SHP77 (cell line): ENCODE measurements at regions not wholly inside any gene's neighbourhood (a gene's known extent, or its start where the extent isn't known, plus 50 kb on each side); places are given as distances from the start of the nearest gene placed in this dataset.

Experiments
- DNase-seq, 2 experiments: peaks; one replicate each; lab custom pipeline; 2025; lab: John Stamatoyannopoulos, UW

DNA sequence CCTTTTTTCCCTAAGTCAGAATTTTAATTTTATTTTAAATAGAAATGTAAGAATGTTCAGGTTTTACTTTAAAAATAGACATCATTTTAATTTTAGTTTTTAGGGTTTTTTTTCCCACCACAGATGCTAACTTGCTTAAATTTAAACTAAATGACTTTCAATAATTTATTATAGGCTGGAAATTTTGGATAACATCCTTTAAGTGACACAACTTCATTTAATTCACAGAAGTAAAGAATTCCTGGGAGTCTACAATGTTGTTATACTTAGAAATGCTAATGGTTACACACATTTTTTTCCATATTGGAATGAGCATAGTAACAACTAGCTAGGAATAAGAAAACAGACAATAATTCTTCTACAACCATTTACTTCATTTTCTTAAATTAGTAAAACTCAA lies 90.5 kb upstream of the PDE10A start:
- no peak for DNase-seq

DNA sequence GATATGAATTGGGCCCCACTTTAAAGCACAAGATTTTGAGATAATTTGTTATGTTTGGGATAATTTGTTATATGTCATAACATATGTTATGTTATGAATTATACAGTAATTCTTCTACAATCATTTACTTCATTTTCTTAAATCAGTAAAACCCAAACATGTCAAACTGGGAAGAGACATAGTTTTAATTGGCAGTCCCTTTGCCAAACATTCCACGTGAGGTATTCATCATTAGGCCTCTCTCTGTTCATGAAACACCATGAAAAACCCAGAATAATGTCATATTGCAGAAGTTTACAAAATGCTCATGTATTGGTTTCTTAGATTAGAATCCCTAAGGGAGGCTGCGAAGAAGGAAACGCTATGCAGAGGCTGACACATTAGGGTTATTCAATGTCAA lies 89.4 kb upstream of the PDE10A start:
- DNase-seq: no peak

DNA sequence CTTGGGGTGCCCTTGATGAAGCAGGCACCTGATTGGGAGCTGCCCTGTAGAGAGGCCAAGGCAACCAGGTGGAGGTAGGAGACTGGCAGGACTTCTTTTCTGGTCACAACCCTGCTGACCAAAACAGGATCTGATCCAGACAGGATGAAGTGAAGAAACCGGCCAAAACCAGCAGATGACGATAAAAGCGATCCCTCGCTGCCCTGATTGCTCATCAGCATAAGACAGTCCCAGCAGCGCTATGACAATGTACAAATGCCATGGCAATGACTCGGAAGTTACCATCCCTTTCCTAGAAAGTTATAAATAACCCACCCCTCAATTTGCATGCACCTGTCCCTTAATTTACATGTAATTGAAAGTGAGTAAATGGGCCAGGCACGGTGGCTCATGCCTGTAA lies 88.4 kb upstream of the PDE10A start:
- DNase-seq: no peak

DNA sequence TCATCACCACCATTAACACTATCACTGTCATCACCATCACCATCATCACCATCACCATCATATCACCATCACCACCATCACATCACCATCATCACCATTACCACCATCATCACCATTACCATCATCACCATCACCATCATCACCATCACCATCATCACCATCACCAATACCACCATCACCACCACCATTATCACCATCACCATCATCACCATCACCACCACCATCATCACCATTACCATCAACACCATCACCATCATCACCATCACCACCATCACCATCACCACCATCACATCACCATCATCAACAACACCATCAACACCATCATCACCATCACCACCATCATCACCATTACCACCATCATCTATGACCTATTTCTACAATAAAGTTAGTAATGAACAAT lies 86.1 kb upstream of the PDE10A start:
- no peak for DNase-seq

DNA sequence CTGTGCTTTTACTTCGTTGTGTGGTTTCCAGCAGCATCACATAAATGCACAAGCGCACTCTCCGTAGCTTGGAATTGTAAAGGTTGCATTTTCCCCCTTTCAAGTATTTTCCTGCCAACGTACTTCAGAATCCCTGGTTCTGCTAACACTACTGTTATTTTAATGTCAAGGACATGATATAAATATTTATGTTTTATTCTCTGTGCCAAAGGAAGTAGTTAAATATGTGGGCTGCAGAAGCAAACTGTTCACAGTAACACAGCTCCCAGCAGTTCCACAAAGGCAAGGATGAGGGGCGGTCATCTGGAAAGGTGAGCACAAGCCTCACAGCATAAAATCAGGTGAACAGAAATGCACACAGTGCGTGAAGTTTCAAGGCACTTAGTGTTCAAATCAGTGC lies 85.3 kb upstream of the PDE10A start:
- no peak for DNase-seq

DNA sequence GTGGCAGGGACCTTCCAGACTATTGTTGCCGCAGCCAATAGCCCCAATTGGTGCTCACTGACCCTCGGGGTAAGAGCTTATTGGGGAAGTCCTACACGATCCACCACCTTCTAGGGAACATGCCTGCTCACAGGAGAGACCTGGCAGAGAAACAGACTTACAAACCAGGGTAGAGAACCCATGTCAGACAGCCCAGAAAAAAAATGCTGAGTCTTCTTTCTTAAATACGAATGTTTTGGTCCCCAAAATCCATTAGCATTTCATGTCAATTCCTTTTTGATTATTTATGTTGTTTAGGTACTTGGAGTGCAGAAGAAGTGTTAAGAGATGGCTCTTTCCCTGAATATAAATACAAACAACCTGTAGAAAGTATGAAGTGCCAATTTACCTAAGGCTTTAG lies 84.9 kb upstream of the PDE10A start:
- DNase-seq: no peak

DNA sequence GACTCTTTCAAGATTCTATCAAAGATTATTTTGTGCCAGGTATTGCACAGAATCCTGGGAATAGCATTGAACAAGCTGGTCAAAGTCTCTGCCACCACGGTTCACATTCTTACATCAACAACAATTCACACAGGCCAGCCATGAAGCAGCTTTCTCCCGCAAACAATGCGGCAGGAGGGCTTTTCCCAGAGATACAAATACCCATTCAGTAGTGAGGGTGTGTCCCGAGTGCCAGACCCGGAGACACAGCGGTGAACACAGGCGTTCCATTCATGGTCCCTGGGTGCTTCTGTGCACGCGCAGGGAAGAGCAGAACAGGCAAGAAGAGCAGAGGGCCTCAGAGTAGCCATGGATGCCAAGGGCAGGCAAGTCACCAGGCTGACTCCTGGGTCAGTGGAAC lies 83.3 kb upstream of the PDE10A start:
- DNase-seq: no peak

DNA sequence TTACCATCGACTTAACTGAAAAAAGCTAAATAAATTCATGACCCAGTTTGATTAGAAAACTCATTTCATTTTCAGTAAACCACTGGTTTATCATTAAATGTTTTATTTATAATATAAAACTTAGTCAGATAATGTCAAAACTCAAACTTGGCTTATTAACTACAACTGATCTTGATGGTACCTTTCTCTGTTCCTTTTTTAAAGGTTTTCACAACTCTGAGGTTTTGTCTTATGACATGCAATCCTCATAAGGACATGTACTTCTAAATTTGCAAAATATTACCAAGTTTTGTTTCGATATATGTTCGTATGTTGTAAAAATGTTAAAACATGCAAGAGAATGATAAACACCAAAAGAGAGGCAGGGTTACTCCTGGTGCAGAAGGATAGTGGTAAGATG lies 82.5 kb upstream of the PDE10A start:
- no peak for DNase-seq

DNA sequence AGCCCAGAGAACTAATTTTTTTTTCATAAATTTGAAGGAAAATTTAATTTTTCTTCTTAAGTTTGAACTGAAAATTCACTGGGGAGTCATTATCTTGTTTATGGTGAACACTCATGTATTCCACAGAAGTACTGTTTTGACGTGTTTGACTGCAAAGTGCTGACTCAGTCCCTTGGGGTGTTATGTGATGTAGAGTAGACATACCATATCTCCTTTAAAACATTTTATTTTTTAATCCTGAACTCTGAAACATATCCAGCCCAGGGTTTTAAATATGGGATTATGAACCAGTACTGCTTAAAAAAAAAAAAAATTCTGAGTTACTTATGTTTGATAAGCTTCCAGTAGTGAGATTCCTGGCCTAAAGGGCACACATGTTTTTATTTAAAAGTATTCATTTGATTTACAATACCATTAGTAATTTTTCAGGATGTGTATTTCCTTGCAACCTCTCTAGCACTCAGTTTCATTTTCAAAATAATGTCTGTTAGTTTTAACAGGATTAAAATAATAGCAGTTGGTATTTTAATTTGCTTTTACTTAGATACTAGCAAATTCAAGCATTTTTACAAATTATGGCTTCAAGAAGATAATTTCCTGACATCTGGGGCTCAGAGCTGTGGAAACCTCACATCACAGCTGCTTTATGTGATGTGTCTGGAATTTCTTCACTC lies 81.7 kb upstream of the PDE10A start:
- no peak for DNase-seq

DNA sequence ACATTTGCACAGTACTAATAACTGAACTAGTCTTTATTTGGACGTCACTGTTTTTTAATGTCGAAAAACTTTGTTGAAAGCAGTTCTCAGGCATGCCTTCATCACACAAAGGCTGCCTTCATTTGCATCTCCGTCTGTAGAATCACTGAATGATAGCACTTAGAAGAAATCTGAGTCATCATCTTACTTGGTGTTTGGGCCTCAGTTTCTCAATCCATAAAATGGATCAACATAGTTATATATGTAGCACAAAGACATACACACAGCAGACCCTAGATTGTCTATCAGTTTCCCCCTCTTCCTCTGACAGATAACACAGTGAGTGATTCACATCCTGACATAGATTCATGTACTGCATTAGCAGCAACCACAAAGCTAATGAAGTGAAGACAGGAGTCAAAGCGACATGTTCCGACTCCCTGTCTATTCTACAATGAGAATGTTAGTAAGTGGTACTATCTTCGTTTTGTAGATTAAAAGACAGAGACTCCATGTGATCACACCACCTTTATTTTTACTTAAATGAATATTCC lies 80.4 kb upstream of the PDE10A start:
- DNase-seq: no peak

DNA sequence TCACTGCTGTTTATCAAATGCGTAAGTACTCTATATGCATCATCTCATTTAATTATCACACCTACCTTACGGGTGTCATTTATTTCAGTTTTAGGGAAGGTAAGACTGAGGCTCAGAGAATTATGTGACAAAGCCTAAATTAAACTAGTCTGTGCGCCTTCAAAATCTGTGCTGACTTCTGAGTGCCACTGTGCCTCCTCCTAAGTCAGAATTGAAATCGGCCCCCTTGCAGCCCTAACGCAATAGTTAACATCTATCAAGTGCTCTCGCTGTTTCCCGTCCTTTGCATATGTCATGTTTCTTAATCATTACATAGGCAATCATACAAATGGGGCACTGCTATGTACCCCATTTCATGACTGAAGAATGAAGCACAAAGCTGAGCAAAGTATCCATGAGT lies 79.0 kb upstream of the PDE10A start:
- DNase-seq: no peak

DNA sequence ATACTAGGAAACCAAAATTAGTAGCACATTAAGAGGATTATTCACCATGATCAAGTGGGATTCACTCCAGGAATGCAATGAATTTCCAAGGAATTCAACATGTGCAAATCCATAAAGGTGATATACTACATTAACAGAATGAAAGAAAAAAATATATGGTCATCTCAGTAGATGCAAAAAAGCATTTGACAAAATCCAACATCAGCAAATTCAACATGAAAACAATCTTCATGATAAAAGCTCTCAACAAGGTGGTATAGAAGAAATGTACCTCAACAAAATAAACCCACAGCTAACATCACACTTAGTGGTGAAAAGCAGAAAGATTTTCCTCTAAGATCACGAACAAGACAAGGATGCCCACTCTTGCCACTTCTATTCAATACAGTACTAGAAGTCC lies 74.4 kb upstream of the PDE10A start:
- no peak for DNase-seq

DNA sequence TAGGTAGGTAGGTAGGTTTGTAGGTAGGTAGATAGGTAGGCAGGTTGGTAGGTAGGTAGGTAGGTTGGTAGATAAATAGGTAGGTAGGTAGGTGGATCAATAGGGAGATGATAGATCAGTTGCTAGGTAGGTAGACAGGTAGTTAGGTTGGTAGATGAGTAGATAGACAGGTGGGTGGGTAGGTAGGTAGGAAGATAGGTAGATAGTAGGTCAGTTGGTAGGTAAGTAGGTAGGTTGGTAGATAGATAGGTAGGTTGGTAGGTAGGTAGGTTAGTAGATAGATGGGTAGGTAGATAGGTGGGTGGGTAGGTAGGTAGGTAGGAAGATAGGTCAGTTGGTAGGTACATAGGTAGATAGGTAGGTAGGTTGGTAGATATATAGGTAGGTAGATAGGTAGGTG lies 72.0 kb upstream of the PDE10A start:
- DNase-seq: no peak

DNA sequence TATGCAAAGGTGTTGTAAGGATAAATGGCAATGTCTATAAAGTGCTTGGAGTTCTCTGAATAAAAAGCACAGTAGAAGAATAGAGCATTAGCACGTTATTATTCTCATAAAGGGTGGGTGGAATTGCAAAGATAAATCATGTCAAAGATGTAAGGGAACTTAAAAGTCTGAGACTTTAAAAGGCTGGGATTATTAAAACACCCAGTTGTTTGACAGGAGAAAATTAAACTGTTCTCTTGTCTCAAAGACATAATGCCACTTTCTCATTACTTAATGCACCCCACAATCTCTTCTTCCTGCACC lies 70.4 kb upstream of the PDE10A start:
- DNase-seq: no peak

DNA sequence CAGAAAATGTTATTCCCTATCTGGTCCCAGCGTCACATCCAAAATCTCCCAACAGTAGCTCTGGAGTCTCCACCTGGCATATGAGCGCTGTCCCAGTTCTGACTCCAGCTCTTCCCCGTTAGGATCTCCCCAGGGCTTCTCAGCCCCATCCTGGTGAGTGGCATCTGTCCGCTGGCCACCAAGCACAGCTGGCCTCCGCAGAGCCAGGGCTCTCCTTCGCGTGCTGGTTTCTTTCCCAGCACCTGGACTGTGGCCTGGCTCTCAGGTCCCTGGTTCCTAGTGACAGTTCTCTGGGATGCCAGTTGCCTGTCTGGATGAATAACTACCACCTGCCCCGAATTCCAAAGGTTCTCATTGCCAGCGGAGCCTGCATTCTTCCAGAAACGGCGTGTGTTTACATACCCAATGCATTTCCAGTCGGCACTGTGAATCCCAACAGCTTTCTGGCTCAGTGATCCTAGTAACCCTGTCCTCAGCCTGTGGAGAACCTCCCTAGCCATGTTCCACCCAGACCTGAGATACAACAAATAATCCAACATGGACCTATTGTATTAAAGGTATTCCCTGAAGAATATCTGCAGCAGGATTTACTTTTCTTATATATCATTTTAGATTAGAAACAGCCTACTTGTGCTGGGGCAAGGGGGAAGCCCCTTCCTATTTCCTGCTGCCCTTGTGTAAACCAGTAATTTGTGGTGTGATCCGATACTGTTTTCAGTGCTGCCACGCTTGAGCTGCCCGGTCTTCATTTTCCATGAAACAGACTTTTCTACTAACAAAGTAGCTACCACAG lies 69.9 kb upstream of the PDE10A start:
- no peak for DNase-seq

DNA sequence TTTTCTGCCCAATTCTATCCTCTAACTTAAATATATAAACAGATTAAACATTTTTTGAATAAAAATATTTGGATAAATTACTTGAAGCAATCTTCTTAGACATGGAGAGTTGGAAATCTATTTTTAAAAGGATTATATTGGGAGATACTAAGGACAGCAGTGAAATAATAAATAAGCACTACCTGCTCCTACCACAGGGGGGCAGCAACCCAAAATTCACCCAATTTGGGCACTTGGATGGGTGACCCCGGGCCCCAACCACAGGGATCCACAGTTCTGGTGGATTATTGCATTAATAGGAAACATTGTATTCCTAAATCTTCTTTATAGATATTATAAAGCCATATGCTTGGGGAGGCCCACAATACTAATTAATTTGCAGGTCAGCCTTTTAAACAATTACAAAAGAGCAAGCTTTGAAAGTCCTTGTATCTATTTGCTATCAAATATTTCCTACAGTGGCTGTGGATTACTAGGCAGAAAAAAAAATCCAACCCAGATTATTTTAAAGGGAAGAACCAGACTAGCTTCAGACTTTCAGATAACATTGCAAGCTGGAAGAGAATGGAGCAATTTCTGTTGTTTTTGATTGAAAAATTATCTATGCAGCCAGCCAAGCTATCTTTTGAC lies 66.4 kb upstream of the PDE10A start:
- peak in 1 of 2 experiments; percentile 3 for DNase-seq

DNA sequence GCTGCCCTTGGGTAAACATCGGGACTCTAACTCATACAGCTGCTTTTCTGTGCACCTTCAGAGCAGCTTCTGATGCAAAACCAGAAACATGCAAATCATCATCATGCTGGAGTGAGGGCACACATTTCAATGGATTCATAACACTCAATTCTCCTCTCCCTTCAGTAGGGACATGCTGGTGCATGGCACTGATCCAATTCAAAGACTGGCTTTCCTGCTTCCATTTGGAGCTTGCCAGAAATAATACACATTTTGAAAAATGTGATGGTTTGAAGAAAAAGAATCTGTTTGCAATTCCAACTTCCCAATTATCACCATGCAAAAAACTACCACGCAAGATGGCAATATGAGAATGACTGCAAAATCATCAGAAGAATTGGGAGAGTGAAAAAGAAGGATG lies 65.2 kb upstream of the PDE10A start:
- peak; percentile 14 to 59 for DNase-seq

DNA sequence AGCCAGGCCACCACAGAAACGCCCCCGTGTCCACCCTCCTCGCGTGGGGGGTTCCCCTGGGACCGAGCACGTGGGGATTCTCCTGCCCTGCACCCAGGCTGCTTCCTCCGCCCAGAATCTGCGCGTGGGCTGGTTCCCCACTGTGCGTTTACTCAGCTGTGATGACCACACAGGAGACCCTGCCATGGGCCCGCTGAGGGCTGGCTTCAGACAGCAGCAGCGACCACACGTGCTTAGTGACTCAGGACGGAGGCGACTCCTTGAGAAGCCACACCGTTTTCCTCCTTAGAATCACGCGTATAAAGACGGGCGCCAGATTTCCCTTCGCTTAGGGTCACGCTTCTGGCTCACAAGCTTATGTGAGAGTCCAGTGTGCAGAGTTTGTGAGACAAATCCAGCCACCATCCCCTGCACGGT lies 63.9 kb upstream of the PDE10A start:
- DNase-seq: no peak

DNA sequence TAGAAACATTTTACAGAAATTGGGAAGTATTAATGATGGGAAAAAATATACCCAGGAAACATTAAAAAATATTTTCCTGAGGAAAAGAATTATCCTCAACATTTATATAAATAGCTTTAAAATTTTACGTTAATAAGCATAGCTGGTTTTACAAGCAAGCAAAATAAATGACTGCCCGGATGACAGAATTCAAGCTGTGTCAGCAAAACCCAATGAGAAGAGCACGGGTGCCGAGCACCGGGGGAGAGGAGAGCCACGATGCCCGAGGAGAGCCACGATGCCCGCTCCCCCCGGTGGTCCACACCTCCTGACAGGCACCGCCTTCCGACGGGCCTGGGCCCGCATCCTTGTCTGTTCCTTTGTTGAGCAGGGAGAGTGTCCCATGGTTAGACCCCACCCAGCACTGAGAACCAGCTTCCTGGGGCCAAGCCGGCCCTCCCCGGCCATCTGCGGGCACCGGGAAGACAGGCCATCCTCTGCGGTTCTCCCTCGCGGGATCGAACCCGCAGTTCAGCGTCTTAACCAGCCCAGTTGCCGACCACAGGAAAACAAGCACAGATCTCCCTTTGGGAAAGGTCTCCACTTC lies 63.3 kb upstream of the PDE10A start:
- no peak for DNase-seq

DNA sequence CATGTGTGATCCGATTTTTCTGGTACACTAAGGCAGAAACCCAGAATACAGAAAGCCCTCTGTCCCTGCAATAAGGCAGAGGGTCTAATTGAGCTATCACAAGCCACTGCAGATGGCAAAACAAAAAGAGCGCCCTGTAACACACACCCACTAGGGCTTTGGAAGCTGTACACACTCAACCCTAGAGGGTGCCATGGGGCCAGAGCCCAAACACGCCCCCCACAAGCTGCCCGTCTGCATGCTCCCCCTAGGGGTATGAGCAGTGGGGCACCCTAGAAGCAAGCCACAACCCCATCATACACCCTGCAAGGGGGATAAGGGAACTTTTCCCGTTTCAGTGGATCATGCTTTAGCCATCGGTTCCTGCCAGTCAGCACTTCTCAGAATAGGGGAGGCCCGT lies 62.2 kb upstream of the PDE10A start:
- DNase-seq: no peak

DNA sequence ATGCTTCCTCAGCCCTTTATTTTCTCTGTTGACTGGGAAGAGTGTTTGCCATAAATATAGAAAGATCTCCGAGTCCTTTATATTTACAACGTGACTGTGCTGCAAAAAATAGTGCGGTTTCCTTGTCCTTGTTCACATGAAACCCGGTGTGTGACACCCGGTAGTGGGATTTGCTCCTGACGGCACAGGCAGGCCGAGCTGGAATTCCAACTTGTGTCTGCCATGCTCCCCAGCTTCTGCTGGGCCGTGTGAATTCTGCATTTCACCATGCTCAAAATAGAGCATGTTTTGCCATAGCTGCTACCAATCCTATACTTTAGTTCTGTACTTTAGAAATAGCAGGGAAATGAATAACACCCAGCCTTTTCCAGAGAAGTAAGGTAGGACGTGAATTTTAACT lies 60.3 kb upstream of the PDE10A start:
- DNase-seq: no peak

DNA sequence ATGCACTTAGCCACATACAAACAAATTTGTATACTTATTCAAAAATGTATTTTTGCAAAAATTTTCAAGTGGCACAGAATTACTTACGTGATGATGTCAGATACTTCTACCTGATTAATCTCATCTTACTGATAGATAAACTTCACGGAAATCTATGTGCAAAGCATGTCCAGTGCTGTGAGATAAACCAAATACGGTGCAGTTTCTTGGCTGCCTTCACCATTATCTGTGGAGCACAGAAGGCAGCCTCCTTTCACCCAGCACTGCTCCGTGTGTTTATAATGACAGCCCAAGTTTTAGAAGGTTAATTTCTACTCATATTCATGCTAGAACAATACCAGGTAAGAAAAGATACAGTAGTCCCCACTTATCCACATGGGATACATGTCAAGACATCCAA lies 59.0 kb upstream of the PDE10A start:
- DNase-seq: no peak

DNA sequence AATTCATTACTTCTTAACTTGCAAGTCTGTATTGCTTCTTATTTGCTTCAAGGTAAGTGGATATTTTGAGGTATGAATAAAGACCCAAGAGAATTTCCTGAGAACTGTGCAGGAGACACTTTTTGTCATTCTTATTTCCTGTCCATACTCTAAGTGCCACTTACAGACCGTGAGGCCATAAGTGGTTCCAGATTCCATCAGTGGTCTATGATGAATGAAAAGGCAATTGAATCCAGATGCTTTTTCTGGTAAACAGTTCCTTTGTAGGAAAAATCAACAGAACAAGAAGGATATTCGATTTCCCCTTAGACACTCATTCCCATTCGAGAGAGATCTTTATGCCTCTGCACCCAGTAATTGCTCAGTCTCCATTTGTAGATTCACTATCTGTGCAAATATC lies 58.3 kb upstream of the PDE10A start:
- no peak for DNase-seq
